GM23338 (cell line): ENCODE measurements at regions not wholly inside any gene's neighbourhood (a gene's known extent, or its start where the extent isn't known, plus 50 kb on each side); places are given as distances from the start of the nearest gene placed in this dataset.

ENCODE experiments used
- ATAC-seq: fragments of 200-7000 bp; cut with Tn5 transposase; 3 replicates; pipeline ENCODE4 v1.9.1; 2020
- DNase-seq: peaks from one replicate; pipeline ENCODE4 v3.0.0-alpha.2; 2015; ENCODE audit warnings: low spot score
- H2AFZ ChIP-seq: fragments of 200-600 bp; sonication (generic); 2 replicates; pipeline ENCODE4 v1.8.0; 2016; ENCODE audit warnings: antibody characterized with exemption, mild to moderate bottlenecking, moderate library complexity
- H3F3A ChIP-seq: fragments of 200-600 bp; sonication (generic); replicated peaks from 2 replicates; pipeline ENCODE4 v1.8.0; 2017; ENCODE audit warnings: antibody characterized with exemption, mixed run types, low read depth
- H3K27ac ChIP-seq: fragments of 200-600 bp; sonication (generic); 2 replicates; pipeline ENCODE4 v1.6.1; 2016; ENCODE audit warnings: low read depth
- H3K27me3 ChIP-seq: fragments of 200-600 bp; sonication (generic); 2 replicates; pipeline ENCODE4 v1.8.0; 2016; ENCODE audit warnings: mild to moderate bottlenecking, mixed run types, moderate library complexity; ENCODE audit not compliant: insufficient read depth
- H3K36me3 ChIP-seq: fragments of 200-600 bp; sonication (generic); 2 replicates; pipeline ENCODE4 v1.8.0; 2016; ENCODE audit warnings: mild to moderate bottlenecking; ENCODE audit not compliant: insufficient read depth
- H3K4me1 ChIP-seq: fragments of 200-600 bp; sonication (generic); 2 replicates; pipeline ENCODE4 v1.8.0; 2016; ENCODE audit warnings: mild to moderate bottlenecking, moderate library complexity; ENCODE audit not compliant: insufficient read depth
- H3K4me2 ChIP-seq: fragments of 200-600 bp; sonication (generic); 2 replicates; pipeline ENCODE4 v1.7.1; 2017; ENCODE audit warnings: mixed run types
- H3K4me3 ChIP-seq: fragments of 200-600 bp; sonication (generic); 2 replicates; pipeline ENCODE4 v1.6.1; 2016; ENCODE audit warnings: mixed run types
- H3K79me2 ChIP-seq: fragments of 200-600 bp; sonication (generic); replicated peaks from 2 replicates; pipeline ENCODE4 v1.8.0; 2017; ENCODE audit warnings: mild to moderate bottlenecking; ENCODE audit not compliant: insufficient read depth
- H3K9me2 ChIP-seq: fragments of 200-600 bp; sonication (generic); 2 replicates; pipeline ENCODE4 v1.8.0; 2017; ENCODE audit not compliant: insufficient read depth
- H4K20me1 ChIP-seq: fragments of 200-600 bp; sonication (generic); replicated peaks from 2 replicates; pipeline ENCODE4 v1.8.0; 2017; ENCODE audit warnings: mild to moderate bottlenecking; ENCODE audit not compliant: insufficient read depth
- H3K27ac Mint-ChIP-seq: 2 replicates; pipeline ENCODE4 v1.8.0; 2020; ENCODE audit warnings: inconsistent platforms, mild to moderate bottlenecking, moderate library complexity, mixed read lengths
- H3K27me3 Mint-ChIP-seq: 3 replicates; pipeline ENCODE4 v1.8.0; 2022; ENCODE audit warnings: low read depth, mild to moderate bottlenecking, moderate library complexity, mixed read lengths, inconsistent platforms; ENCODE audit not compliant: insufficient read depth, poor library complexity
- H3K36me3 Mint-ChIP-seq: 3 replicates; pipeline ENCODE4 v1.8.0; 2021; ENCODE audit warnings: low read depth, mild to moderate bottlenecking, inconsistent platforms, moderate library complexity, mixed read lengths
- H3K4me1 Mint-ChIP-seq: 3 replicates; pipeline ENCODE4 v1.8.0; 2020; ENCODE audit warnings: mild to moderate bottlenecking, inconsistent platforms, mixed read lengths
- H3K4me3 Mint-ChIP-seq: 3 replicates; pipeline ENCODE4 v1.8.0; 2021; ENCODE audit warnings: moderate library complexity, mild to moderate bottlenecking, inconsistent platforms, mixed read lengths
- H3K9me3 Mint-ChIP-seq: 3 replicates; pipeline ENCODE4 v1.8.0; 2020; ENCODE audit warnings: moderate library complexity, mild to moderate bottlenecking, inconsistent platforms, mixed read lengths
- CREB1 ChIP-seq: fragments of 250-450 bp; sonication (Bioruptor Pico); IDR thresholded peaks from 2 replicates; pipeline ENCODE4 v1.5.0; 2020; ENCODE audit warnings: low read depth, mild to moderate bottlenecking, moderate library complexity
- CTCF ChIP-seq, 2 experiments: fragments of 200-600 bp in 1 of 2; sonication (generic) in 1 of 2; conservative IDR thresholded peaks; 2 replicates each; pipeline versions ENCODE4 v1.5.1 to v1.6.1; 2016 to 2017; ENCODE audit warnings: antibody characterized with exemption in 2 of 2, low read depth in 2 of 2, mild to moderate bottlenecking in 2 of 2, moderate library complexity in 1 of 2
- ETS1 ChIP-seq: IDR thresholded peaks from 2 replicates; pipeline ENCODE4 v1.6.1; 2016; ENCODE audit warnings: antibody characterized with exemption
- EZH2 ChIP-seq: fragments of 200-600 bp; sonication (generic); IDR thresholded peaks from one replicate; pipeline ENCODE4 v1.8.0; 2017; ENCODE audit warnings: antibody characterized with exemption, mild to moderate bottlenecking, low read depth; ENCODE audit not compliant: unreplicated experiment
- EZH2phosphoT487 ChIP-seq: fragments of 200-600 bp; sonication (generic); IDR thresholded peaks from one replicate; pipeline ENCODE4 v1.8.1; 2018; ENCODE audit warnings: antibody characterized with exemption; ENCODE audit not compliant: unreplicated experiment
- JUNB ChIP-seq: IDR thresholded peaks from one replicate; pipeline ENCODE4 v1.6.1; 2016; ENCODE audit warnings: antibody characterized with exemption; ENCODE audit not compliant: unreplicated experiment
- NANOG ChIP-seq: IDR thresholded peaks from 2 replicates; pipeline ENCODE4 v1.6.1; 2016; ENCODE audit warnings: antibody characterized with exemption, borderline replicate concordance
- POLR2AphosphoS5 ChIP-seq: IDR thresholded peaks from 2 replicates; pipeline ENCODE4 v1.6.1; 2016; ENCODE audit warnings: antibody characterized with exemption, low read depth
- REST ChIP-seq: IDR thresholded peaks from one replicate; pipeline ENCODE4 v1.6.1; 2018; ENCODE audit warnings: antibody characterized with exemption; ENCODE audit not compliant: unreplicated experiment
- STAT1 ChIP-seq: IDR thresholded peaks from one replicate; pipeline ENCODE4 v1.6.1; 2016; ENCODE audit warnings: antibody characterized with exemption; ENCODE audit not compliant: unreplicated experiment
- ZNF114 ChIP-seq: fragments of 250-450 bp; sonication (Bioruptor Pico); IDR thresholded peaks from 2 replicates; pipeline ENCODE4 v1.5.0; 2020; ENCODE audit warnings: mild to moderate bottlenecking, moderate library complexity
- ZNF331 ChIP-seq: fragments of 250-450 bp; sonication (Bioruptor Pico); IDR thresholded peaks from 2 replicates; pipeline ENCODE4 v1.5.0; 2020; ENCODE audit warnings: low read depth, mild to moderate bottlenecking, moderate library complexity

- H3F3A ChIP-seq, result no peaks in the 10 kb centered on the region
- H4K20me1 ChIP-seq, result no peaks in the 10 kb centered on the region
- no peak for TF ChIP-seq CTCF (conservative IDR thresholded peaks at IDR 0.05; ENCODE audit: low read depth in 2 of 2)
- no peaks in the 10 kb centered on the region for H3K36me3 ChIP-seq
- no peak overlapping the region for H3K4me2 ChIP-seq
- H2AFZ ChIP-seq, result no peak overlapping the region
- DNase-seq, result no peak
- H3K27me3 Mint-ChIP-seq, result peaks cover 2% of the 10 kb centered on the region
- H3K27me3 ChIP-seq, result no peaks in the 10 kb centered on the region
- no peak overlapping the region for H3K4me3 ChIP-seq
- no peak overlapping the region for H3K27ac ChIP-seq
- H3K79me2 ChIP-seq, result no peaks in the 10 kb centered on the region
- no peaks in the 10 kb centered on the region for H3K36me3 Mint-ChIP-seq
- H3K27ac Mint-ChIP-seq, result no peak overlapping the region
- no peaks in the 10 kb centered on the region for H3K4me1 Mint-ChIP-seq
- no peak for ATAC-seq
- no peak overlapping the region for H3K4me3 Mint-ChIP-seq
- 0 out of 2 replicates have a peak, but pooled peaks cover 2% of the 10 kb centered on the region for H3K9me2 ChIP-seq
- no peaks in the 10 kb centered on the region for H3K4me1 ChIP-seq
- peaks cover 5% of the 10 kb centered on the region; the same call in 1 of the 3 replicates for H3K9me3 Mint-ChIP-seq
These were observed 507.9 kb upstream of the NRG3 start for GRCh38 chr10:81367132-81367531.

GRCh38 chr10:81386817-81387216 lies 488.2 kb upstream of the NRG3 start:
- Mint-ChIP-seq H3K27ac (no peak overlapping the region), H3K27me3 (peaks cover 3% of the 10 kb centered on the region), H3K9me3 (no peaks in the 10 kb centered on the region)
- no peak for TF ChIP-seq CREB1 (CRISPR knock-in tag)
- TF ChIP-seq ZNF331 (CRISPR knock-in tag), result no peak
- TF ChIP-seq JUNB, result no peak
- TF ChIP-seq ETS1, result no peak
- no peak for TF ChIP-seq EZH2phosphoT487
- no peak for TF ChIP-seq STAT1
- no peak for TF ChIP-seq REST
- no peak for TF ChIP-seq POLR2AphosphoS5
- no peak for TF ChIP-seq ZNF114
- no peak for TF ChIP-seq NANOG
- TF ChIP-seq EZH2, result no peak
- no peak for TF ChIP-seq CTCF (conservative IDR thresholded peaks at IDR 0.05; ENCODE audit: low read depth in 2 of 2)

More at GRCh38 chr10:81386817-81387216, 488.2 kb upstream of the NRG3 start:
- Histone ChIP-seq H3K27me3 (no peaks in the 10 kb centered on the region), H3K4me2 (no peak overlapping the region), H3F3A (no peaks in the 10 kb centered on the region), H4K20me1 (no peaks in the 10 kb centered on the region), H2AFZ (no peak overlapping the region), H3K9me2 (0 out of 2 replicates have a peak, but pooled peaks cover 2% of the 10 kb centered on the region), H3K4me3 (no peak overlapping the region), H3K27ac (no peak overlapping the region), H3K79me2 (no peaks in the 10 kb centered on the region), H3K4me1 (no peaks in the 10 kb centered on the region), H3K36me3 (no peaks in the 10 kb centered on the region)
- no peak for ATAC-seq
- DNase-seq, result no peak
- no peaks in the 10 kb centered on the region for H3K36me3 Mint-ChIP-seq
- H3K4me1 Mint-ChIP-seq, result no peaks in the 10 kb centered on the region
- H3K4me3 Mint-ChIP-seq, result no peak overlapping the region
